ENCODE measurements at regions not wholly inside any gene's neighbourhood (a gene's known extent, or its start where the extent isn't known, plus 50 kb on each side); places are given as distances from the start of the nearest gene placed in this dataset.

DNA sequence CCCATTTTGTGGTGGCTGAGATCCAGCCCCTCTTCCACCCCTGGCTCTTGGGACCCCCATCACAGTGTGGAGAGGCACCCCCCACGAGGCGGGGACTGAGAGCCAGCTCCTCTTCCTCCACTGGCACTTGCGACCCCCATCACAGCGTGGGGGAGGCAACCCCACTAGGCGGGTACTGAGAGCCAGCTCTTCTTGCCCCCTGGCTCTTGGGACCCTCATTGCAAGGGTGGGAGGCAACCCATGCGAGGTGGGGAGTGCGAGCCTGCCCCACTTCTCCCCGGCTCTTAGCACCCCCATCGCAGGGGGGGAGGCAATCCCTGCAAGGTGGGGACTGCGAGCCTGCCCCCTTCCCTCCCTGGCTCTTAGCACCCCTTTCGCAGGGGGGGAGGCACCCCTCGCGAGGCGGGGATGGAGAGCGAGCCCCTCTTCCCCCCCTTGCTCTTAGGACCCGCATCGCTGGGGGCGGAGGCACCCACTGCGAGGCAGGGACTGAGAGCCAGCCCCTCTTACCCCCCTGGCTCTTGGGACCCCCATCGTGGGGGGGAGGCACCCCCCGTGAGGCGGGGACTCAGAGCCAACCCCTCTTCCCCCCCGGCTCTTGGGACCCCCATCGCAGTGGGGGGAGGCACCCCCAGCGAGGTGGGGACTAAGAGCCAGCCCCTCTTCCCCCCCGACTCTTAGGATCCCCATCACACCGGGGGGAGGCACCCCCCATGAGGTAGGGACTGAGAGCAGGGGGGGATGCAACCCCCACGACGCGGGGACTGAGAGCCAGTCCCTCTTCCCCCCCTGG, 364.6 kb upstream of the SPRY2 start:
- TF ChIP-seq, protein P1, sequence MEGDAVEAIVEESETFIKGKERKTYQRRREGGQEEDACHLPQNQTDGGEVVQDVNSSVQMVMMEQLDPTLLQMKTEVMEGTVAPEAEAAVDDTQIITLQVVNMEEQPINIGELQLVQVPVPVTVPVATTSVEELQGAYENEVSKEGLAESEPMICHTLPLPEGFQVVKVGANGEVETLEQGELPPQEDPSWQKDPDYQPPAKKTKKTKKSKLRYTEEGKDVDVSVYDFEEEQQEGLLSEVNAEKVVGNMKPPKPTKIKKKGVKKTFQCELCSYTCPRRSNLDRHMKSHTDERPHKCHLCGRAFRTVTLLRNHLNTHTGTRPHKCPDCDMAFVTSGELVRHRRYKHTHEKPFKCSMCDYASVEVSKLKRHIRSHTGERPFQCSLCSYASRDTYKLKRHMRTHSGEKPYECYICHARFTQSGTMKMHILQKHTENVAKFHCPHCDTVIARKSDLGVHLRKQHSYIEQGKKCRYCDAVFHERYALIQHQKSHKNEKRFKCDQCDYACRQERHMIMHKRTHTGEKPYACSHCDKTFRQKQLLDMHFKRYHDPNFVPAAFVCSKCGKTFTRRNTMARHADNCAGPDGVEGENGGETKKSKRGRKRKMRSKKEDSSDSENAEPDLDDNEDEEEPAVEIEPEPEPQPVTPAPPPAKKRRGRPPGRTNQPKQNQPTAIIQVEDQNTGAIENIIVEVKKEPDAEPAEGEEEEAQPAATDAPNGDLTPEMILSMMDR (IDR thresholded peaks at IDR 0.05): no peak
- TF ChIP-seq POLR2A (IDR thresholded peaks at IDR 0.05): no peak
